ENCODE measurements at regions not wholly inside any gene's neighbourhood (a gene's known extent, or its start where the extent isn't known, plus 50 kb on each side); places are given as distances from the start of the nearest gene placed in this dataset.

DNA sequence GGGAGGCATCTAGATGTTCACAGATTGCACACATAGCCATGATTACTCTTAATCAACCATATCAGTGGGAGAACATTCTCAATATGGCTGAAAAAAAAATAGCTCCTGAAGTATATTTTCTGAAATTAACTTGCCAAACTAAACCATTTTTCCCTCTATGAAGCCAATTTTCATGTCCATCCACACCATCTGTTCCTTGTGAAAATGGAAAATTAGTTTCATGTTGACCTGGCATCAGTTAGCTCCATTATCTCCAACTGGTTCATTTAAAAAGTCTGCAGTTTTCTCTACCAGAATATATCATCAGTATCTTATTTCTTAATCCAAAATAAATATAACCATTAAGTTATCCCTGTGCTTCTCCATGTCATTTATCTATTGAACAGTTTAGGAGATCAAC lies 138.8 kb upstream of the CDH10 start:
- Histone ChIP-seq H3K9me3 (no peaks in the 10 kb centered on the region), H3K4me1 (no peaks in the 10 kb centered on the region), H3K4me3 (no peak overlapping the region), H3K36me3 (no peaks in the 10 kb centered on the region), H3K27me3 (no peaks in the 10 kb centered on the region), H3K27ac (no peak overlapping the region)
- intact Hi-C loops (cut with DNase I) = no loop called here
- ATAC-seq (no peak), DNase-seq (no peak)
- TF ChIP-seq, protein P1, sequence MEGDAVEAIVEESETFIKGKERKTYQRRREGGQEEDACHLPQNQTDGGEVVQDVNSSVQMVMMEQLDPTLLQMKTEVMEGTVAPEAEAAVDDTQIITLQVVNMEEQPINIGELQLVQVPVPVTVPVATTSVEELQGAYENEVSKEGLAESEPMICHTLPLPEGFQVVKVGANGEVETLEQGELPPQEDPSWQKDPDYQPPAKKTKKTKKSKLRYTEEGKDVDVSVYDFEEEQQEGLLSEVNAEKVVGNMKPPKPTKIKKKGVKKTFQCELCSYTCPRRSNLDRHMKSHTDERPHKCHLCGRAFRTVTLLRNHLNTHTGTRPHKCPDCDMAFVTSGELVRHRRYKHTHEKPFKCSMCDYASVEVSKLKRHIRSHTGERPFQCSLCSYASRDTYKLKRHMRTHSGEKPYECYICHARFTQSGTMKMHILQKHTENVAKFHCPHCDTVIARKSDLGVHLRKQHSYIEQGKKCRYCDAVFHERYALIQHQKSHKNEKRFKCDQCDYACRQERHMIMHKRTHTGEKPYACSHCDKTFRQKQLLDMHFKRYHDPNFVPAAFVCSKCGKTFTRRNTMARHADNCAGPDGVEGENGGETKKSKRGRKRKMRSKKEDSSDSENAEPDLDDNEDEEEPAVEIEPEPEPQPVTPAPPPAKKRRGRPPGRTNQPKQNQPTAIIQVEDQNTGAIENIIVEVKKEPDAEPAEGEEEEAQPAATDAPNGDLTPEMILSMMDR (IDR thresholded peaks at IDR 0.05) = no peak

DNA sequence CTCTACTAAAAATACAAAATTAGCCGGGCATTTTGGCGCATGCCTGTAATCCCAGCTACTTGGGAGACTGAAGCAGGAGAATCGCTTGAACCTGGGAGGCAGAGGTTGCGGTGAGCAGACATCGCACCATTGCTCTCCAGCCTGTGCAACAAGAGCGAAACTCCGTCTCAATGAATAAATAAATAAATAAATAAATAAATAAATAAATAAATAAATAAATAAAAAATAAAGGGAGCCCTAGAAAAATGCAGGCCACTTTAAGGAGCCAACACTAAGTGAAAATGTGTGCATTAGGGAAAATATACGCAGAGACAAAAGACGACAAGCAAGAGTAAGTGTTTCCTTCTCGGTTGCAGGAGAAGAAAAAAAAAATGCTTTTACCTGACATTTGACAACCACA lies 132.6 kb upstream of the CDH10 start:
- Histone ChIP-seq H3K4me3 (no peak overlapping the region), H3K9me3 (no peaks in the 10 kb centered on the region), H3K4me1 (no peaks in the 10 kb centered on the region), H3K27ac (no peak overlapping the region), H3K36me3 (no peaks in the 10 kb centered on the region), H3K27me3 (no peaks in the 10 kb centered on the region)
- ATAC-seq (no peak), DNase-seq (no peak)
- intact Hi-C loops (cut with DNase I) = no loop called here
- TF ChIP-seq, protein P1 (IDR thresholded peaks at IDR 0.05) = no peak

DNA sequence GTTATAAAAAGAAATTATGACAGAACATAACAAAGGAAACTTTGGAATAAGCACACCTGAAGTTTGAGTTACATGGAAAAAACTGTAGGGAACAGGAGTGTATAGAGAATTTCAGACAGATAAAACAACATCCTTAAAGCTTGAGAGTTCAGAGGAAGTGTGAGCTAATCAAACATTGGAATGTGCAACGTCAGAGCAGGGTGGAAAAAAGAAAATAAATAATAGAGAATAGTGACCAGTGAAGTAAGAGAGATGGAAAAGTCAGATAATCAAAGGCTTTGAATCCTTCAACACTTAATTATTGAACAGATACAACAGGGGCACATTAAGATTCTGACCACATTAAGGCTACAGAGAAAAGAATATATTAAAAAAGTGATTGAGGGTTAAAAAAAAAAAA lies 128.5 kb upstream of the CDH10 start:
- DNase-seq = no peak
- Histone ChIP-seq H3K9me3 (no peaks in the 10 kb centered on the region), H3K27ac (no peak overlapping the region), H3K27me3 (no peaks in the 10 kb centered on the region), H3K36me3 (no peaks in the 10 kb centered on the region), H3K4me3 (no peak overlapping the region), H3K4me1 (no peaks in the 10 kb centered on the region)
- intact Hi-C loops (cut with DNase I) = no loop called here
- ATAC-seq = no peak
- TF ChIP-seq, protein P1 (IDR thresholded peaks at IDR 0.05) = no peak

DNA sequence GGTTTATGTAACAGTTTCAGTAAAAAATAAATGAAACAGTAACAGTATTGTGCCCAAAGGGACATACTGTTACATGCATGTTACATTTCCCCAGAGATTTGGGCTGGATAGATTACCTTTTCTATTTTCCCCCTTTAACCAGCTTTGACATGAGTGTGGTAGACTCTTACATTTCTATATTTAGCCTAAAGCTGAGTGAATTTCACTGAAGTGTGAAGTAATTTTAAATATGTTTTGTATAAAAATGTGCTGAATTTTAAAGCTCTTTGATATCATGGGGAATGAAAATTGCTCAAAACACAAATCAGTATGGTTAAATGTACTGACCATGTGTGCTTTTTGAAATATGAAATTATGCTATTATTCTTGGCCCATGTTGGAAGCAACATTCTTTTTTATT lies 122.3 kb upstream of the CDH10 start:
- TF ChIP-seq, protein P1 (IDR thresholded peaks at IDR 0.05) = no peak
- no peak for ATAC-seq
- Histone ChIP-seq H3K9me3 (no peaks in the 10 kb centered on the region), H3K27me3 (no peaks in the 10 kb centered on the region), H3K27ac (no peak overlapping the region), H3K36me3 (no peaks in the 10 kb centered on the region), H3K4me1 (no peaks in the 10 kb centered on the region), H3K4me3 (no peak overlapping the region)
- intact Hi-C loops (cut with DNase I) = no loop called here
- no peak for DNase-seq

DNA sequence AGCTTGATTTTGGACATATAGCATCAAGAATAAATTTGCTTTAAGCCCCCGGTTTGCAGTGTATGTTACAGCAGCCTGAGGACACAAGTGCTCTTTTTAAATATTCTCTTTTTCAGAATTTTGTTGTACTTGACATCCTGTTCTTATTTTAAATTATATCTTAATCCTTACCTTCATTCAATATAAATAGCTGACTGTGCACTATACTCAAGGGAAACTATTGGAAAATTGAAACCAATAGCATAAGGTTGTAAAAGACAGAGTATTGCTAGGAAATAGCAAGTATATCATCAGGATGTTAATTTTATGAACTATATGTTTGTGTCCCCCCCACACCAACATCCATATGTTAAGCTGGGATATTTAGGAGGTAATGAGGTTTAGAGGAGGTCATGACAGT lies 120.4 kb upstream of the CDH10 start:
- TF ChIP-seq, protein P1 (IDR thresholded peaks at IDR 0.05) = no peak

DNA sequence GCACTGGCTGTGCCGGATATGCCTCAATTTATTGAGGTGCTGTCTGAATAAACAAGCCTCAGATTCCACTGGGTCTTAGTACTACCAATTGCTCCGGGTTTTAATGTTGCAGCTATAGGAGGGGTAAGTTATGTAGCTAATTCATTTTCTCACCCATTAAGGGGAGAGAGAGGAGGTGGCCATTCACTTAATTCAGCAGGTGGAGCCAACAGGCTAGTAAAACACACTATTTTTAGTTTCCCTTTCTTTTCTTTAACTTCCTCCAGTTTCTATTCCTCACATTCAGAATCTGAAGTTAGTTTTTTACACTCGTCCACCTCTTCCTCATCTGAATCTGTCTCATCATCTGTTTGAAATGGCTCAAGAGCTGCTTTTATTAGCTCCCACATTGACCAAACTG lies 105.6 kb upstream of the CDH10 start:
- no peaks in the 10 kb centered on the region for H3K4me1 ChIP-seq
- H3K36me3 ChIP-seq = no peaks in the 10 kb centered on the region
- no peak for DNase-seq
- TF ChIP-seq, protein P1 (IDR thresholded peaks at IDR 0.05) = no peak
- no peaks in the 10 kb centered on the region for H3K27me3 ChIP-seq
- ATAC-seq = no peak
- intact Hi-C loops (cut with DNase I) = no loop called here
- no peaks in the 10 kb centered on the region for H3K9me3 ChIP-seq
- no peak overlapping the region for H3K27ac ChIP-seq
- no peak overlapping the region for H3K4me3 ChIP-seq

More for the DNA sequence above, 120.4 kb upstream of the CDH10 start:
- Histone ChIP-seq H3K36me3 (no peaks in the 10 kb centered on the region), H3K27me3 (no peaks in the 10 kb centered on the region), H3K9me3 (no peaks in the 10 kb centered on the region), H3K4me3 (no peak overlapping the region), H3K4me1 (no peaks in the 10 kb centered on the region), H3K27ac (no peak overlapping the region)
- ATAC-seq (no peak), DNase-seq (no peak)
- intact Hi-C loops (cut with DNase I) = no loop called here

Data from upper lobe of right lung (tissue), 1 donor.